Left ventricle myocardium superior (tissue), 1 donor: ENCODE measurements at regions not wholly inside any gene's neighbourhood (a gene's known extent, or its start where the extent isn't known, plus 50 kb on each side); places are given as distances from the start of the nearest gene placed in this dataset.

Source experiments
- ATAC-seq: fragments of 200-7000 bp; cut with Tn5 transposase; one replicate; pipeline ENCODE4 v1.9.1; 2020; ENCODE audit warnings: mild to moderate bottlenecking, moderate library complexity
- DNase-seq: peaks from one replicate; pipeline ENCODE4 v3.0.0-alpha.2; 2020
- intact Hi-C: fragments of 100-400 bp; cut with micrococcal nuclease; formaldehyde crosslinking; loops from one replicate; pipeline ENCODE4 v1.11.0; 2022
- donor health status: DM: no; HTN: yes; CAD: no; lungs with severe emphysema.

DNA sequence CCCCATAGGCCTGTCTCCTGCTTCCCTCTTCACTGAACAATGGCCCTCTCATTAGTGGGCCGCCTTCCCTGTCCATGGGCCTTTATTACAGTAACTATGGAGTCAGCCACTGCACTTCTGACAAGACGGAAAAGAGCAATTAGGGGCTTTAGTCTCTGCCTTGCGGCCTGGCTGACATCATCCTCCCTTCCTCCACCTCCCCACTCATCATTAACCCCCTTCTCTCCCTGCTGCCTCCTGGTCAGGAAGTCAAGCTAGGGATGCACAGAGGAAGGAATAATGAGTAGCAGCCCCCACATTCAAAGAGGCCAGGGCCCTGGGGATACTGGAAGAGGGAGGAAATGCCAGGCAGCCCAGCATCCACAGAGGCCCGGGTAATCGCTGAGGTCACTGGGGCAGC, 101.6 kb upstream of the PLXNA4 start:
- no peak for DNase-seq
- ATAC-seq: no peak
- intact Hi-C loops: no loop called here

DNA sequence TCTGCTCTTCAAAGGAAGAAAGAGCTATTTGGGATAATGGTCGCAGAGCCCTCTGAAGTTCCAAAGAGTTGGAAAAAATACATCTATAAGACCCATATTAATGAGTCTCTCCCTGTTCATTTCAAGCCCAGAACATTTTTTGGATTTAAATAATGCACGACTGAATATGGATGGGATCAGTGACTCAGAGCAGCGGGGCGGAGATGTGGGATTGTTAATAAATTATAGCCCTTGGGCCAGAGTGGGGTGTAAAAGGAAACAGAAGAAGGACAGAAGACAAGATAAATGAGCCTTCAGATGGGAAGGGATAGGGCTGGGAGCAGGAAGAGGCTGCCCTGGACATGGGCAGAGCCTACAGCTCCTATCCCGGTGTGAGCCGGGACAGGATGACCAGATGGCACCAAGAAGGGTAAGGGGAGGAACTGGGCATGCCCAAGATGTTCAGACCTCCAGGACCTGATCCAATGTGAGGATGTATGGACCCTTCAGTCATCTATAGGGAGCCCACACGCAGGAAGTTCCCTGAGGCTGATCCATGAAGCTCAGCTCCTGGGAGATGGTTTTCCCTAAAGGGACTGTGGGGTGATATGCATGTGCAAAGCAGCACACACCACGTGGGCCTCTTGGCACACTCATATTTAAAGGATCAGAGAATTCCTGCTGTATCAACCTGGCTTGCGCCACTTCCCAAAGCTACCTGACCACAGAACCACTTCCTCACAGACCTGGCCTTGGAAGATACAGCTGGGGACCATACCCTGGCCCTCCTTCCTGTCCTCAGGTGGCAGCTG, 96.1 kb upstream of the PLXNA4 start:
- DNase-seq (no peak), ATAC-seq (no peak)
- intact Hi-C loops: no loop called here

GRCh38 chr7:132666774-132667172, 90.5 kb upstream of the PLXNA4 start:
- intact Hi-C loops: no loop called here
- no peak for ATAC-seq
- DNase-seq: no peak

DNA sequence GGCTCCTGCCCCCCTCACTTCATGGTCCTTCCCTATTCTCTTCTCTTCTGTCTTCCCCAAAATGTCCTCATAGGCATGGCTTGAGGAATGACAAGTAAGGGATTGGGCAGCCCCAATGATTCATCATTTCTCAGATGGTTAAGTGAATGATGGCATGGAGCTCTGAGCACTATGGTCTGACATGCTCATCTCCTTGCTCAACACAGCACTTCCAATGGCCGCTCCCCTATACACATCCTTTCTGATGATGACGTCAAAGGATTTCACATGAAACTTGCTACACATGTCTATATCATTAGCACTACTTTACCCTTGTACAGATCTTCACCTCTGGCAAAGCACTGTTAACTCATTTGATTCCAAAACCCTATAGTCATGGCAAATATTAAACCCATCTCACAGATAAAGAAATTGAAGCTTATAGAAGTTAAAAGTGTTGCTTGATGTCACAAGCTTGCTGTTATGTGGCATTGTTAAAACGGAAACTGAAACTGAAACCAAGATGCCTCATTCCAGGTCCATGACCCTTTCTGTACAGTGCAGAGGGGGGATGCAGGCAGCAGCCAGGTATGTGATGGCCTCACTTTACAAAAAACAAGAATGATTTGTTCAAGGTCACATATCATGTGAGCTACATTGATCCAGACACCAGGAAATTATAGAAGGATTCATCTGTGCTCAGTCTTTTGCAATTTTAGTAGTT, 90.0 kb upstream of the PLXNA4 start:
- intact Hi-C loops: no loop called here
- DNase-seq: no peak
- ATAC-seq: no peak

DNA sequence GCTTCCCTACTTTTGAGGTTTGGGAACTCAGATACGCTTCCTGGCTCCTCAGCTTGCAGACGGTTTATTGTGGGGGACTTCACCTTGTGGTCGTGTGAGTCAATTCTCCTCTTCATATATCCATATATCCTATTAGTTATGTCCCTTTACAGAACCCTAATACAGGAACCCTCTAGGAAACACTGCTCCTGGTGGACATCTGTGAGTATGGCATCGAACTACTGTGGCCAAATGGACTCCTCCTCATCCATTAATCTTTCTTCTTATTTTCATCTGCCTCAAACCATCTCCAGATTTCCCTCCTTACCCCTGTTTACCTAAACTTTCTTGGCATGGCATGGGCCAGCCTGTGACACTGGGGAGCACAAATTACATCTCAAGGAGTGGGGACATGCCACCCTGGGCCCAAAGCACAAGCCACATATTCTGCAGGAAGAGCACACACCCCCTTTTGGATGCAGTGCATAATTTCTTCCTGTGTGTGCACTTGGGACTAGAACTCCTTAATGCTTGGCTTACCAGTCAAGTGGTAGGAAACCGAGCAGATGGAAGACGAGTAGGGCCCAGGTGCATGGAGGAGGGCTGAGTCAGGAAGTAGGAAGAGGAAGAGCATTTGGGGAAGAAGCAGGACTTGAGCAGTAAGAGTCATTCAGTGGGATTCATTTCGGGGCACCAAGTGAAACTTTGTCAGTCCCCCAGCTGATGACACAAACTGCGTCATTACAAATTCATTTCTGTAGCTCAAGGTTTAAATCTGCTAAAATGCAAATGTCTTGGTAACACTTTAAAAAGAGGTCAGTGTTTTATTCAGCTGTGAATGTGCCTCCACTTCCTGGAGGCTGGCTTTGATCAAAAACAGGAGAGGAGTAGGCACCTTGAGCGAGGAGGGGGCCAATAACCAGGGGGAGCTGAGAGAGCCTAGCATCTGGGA, 80.8 kb upstream of the PLXNA4 start:
- ATAC-seq (no peak), DNase-seq (no peak)
- intact Hi-C loops: no loop called here

GRCh38 chr7:132656341-132656740, 80.1 kb upstream of the PLXNA4 start:
- DNase-seq (no peak), ATAC-seq (no peak)
- intact Hi-C loops: no loop called here

GRCh38 chr7:132655131-132655727, 79.0 kb upstream of the PLXNA4 start:
- peak; percentile 49 for DNase-seq
- ATAC-seq: peak; percentile 91
- intact Hi-C loops: no loop called here

DNA sequence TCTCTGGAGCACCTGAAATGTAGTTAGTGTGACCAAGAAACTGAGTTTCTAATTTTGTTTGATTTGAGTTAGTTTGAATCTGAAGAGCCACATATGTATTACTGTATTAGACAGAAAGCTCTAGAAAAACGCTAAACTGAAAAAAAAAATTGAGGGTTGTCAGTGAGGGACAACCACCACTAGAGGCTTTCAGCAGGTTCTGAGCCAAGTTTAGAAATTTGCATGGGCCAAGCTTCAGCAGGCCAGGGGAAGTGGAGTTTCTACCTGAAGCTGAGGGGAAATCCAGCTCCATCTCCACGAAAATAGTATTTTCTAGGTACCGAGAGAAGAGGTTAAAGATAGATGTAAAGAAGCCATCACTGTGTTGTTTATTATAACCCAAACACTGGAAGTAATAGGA, 77.9 kb upstream of the PLXNA4 start:
- ATAC-seq (no peak), DNase-seq (no peak)
- intact Hi-C loops: no loop called here

GRCh38 chr7:132653366-132653930, 77.2 kb upstream of the PLXNA4 start:
- ATAC-seq (no peak), DNase-seq (no peak)
- intact Hi-C loops: no loop called here

GRCh38 chr7:132652507-132652906, 76.2 kb upstream of the PLXNA4 start:
- intact Hi-C loops: no loop called here
- no peak for DNase-seq
- ATAC-seq: no peak

- intact Hi-C loops: no loop called here
- no peak for ATAC-seq
- DNase-seq: no peak
These were observed 74.2 kb upstream of the PLXNA4 start for GRCh38 chr7:132650498-132650897.

GRCh38 chr7:132647311-132647710, 71.0 kb upstream of the PLXNA4 start:
- ATAC-seq: no peak
- DNase-seq: no peak
- intact Hi-C loops: no loop called here

GRCh38 chr7:132646052-132646451, 69.8 kb upstream of the PLXNA4 start:
- ATAC-seq: no peak

DNA sequence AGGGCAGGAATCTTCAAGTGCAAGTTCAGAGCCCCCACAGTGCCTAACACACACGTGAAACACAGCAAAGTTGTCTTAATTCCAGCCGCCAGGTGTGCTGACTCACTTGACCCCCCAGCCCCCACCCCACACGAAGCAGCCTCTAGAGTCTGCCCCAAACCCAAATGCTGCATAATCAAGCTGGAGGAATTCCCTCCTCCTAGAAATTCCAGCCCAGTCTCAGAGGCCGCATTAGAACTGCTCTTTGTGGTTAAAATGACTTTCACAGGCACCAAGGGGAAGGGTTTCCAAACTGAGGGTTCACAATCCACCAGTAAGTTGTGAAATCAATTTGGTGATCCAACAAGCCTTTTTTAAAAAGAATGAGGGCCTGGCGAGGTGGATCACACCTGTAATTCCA, 67.0 kb upstream of the PLXNA4 start:
- no peak for ATAC-seq
- DNase-seq: no peak
- intact Hi-C loops: no loop called here

More at GRCh38 chr7:132646052-132646451, 69.8 kb upstream of the PLXNA4 start:
- intact Hi-C loops: no loop called here
- DNase-seq: no peak

DNA sequence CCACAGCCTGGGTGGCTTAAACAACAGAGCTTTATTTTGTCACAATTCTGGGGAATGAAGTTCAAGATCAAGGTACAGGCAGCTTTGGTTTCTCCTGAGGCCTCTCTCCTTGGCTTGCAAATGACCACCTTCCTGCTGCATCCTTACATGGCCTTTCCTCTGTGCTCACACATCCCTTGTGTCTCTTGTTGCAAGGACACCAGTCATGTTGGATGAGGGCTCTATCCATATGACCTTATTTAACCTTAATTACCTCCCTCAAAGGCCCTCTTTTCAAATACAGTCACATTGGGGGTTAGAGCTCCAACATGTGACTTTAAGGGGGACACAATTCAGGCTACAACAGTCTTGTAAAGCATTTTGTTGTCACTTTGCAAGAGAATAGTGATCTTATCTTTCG, 65.0 kb upstream of the PLXNA4 start:
- no peak for ATAC-seq

GRCh38 chr7:132639983-132640382, 63.7 kb upstream of the PLXNA4 start:
- intact Hi-C loops: no loop called here
- ATAC-seq (no peak), DNase-seq (no peak)

More for the DNA sequence above, 65.0 kb upstream of the PLXNA4 start:
- no peak for DNase-seq
- intact Hi-C loops: no loop called here

DNA sequence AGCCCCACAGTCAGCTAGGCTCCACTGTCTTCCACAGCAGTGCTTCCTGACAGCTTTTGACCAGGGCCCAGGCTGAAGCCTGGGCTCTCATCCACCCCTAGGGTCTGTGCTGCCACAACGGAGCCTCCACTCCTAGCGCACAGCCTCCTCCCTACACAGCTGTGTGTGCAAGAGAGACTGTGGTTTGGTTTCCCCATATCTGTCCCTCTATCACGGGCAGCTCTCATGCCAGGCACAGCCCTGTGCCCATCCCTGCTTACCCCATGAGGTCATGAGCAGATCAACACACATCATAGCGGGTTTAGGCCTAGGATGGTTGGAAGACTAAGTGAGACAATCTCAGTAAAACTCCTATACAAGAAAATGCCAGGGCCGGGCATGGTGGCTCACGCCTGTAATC, 61.7 kb upstream of the PLXNA4 start:
- intact Hi-C loops: no loop called here
- no peak for DNase-seq
- ATAC-seq: no peak

DNA sequence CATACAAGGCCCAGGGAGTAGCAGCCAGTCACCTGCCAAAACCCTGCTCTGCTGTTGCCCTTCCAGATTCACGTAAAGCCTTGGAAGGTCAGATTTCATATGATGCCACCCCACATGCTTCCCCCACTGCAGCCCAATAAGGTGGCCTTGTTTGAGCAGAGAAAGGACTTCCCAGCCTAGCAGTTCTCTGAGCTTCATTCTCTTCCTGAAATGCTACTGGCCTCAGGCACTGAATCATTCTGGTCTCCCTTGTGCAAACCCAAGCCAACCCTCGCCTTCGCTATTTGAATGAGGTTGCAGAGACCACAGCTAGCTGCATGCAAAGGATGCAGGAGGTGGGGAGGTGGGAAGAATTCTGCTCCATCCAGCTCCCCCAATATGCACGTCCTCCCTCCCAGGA, 60.3 kb upstream of the PLXNA4 start:
- ATAC-seq: no peak
- intact Hi-C loops: no loop called here

DNA sequence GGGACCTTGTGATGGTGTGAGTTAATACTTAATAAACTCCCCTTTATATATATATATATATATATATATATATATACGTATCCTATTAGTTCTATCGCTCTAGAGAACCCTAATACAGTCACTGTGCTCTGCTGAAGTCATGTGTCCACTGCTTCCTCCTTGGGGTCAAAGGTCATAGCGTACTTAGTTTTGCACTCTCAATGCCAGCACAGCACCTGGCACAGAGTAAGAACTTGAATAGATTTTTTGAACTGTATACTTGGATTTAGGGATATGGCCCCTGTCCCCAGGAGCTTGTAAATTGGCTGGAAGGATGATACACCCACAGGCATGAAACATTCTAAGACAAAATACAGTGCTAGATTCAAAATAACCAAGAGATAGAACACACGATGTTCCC, 58.9 kb upstream of the PLXNA4 start:
- ATAC-seq (no peak), DNase-seq (no peak)
- intact Hi-C loops: no loop called here

More for the DNA sequence above, 60.3 kb upstream of the PLXNA4 start:
- no peak for DNase-seq
